ENCODE measurements at regions not wholly inside any gene's neighbourhood (a gene's known extent, or its start where the extent isn't known, plus 50 kb on each side); places are given as distances from the start of the nearest gene placed in this dataset.

DNA sequence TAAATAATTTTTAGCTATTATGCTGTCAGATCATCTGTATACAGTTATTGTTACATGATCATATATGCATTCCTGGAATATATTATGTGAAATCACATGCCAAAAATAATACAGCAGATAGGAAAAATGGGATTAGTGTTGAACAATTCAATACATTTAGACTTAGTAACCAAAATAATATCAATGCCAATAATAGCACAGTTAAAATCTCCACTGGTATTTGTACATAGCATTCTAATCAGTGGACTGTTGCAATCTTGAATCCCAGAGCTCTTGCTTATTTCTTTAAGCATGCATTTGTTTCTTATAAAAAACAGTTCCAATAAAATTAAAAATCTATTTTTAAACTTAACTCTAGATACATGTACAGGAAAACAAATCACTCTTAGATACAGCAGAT lies 2772.2 kb downstream of the PCDH9 start:
- TF ChIP-seq EZH2 (optimal IDR thresholded peaks at IDR 0.05; ENCODE audit: low read depth, low read length), result no peak
- no peak for TF ChIP-seq EZH2phosphoT487 (IDR thresholded peaks at IDR 0.05; ENCODE audit: low read length)
- TF ChIP-seq, protein P1, sequence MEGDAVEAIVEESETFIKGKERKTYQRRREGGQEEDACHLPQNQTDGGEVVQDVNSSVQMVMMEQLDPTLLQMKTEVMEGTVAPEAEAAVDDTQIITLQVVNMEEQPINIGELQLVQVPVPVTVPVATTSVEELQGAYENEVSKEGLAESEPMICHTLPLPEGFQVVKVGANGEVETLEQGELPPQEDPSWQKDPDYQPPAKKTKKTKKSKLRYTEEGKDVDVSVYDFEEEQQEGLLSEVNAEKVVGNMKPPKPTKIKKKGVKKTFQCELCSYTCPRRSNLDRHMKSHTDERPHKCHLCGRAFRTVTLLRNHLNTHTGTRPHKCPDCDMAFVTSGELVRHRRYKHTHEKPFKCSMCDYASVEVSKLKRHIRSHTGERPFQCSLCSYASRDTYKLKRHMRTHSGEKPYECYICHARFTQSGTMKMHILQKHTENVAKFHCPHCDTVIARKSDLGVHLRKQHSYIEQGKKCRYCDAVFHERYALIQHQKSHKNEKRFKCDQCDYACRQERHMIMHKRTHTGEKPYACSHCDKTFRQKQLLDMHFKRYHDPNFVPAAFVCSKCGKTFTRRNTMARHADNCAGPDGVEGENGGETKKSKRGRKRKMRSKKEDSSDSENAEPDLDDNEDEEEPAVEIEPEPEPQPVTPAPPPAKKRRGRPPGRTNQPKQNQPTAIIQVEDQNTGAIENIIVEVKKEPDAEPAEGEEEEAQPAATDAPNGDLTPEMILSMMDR (IDR thresholded peaks at IDR 0.05; ENCODE audit: low read length), result no peak
- H3K79me2 ChIP-seq (ENCODE audit: low read length), result no peaks in the 10 kb centered on the region
- no peaks in the 10 kb centered on the region for H3F3A ChIP-seq (ENCODE audit: insufficient read depth, low read length)
- no peaks in the 10 kb centered on the region for H3K9me3 ChIP-seq (replicated peaks; ENCODE audit: insufficient read depth, low read length)
- no peaks in the 10 kb centered on the region for H4K20me1 ChIP-seq (ENCODE audit: insufficient read depth, low read length)
- no peaks in the 10 kb centered on the region for H3K36me3 ChIP-seq (replicated peaks; ENCODE audit: insufficient read depth, low read length)
- H3K27ac ChIP-seq (ENCODE audit: low read length), result no peak overlapping the region
- H2AFZ ChIP-seq (ENCODE audit: low read length), result no peak overlapping the region
- H3K27me3 ChIP-seq (replicated peaks; ENCODE audit: insufficient read depth, low read length), result no peaks in the 10 kb centered on the region
- no peak overlapping the region for H3K4me2 ChIP-seq (ENCODE audit: low read depth, low read length)
- no peaks in the 10 kb centered on the region for H3K4me1 ChIP-seq (ENCODE audit: low read length)
- no peaks in the 10 kb centered on the region for H3K9me2 ChIP-seq (replicated peaks; ENCODE audit: insufficient read depth, low read length)
- no peak overlapping the region for H3K9ac ChIP-seq (ENCODE audit: low read length)
- H3K4me3 ChIP-seq (ENCODE audit: low read length), result no peak overlapping the region
- DNase-seq, result no peak

GRCh38 chr13:64455124-64455523 lies 2775.0 kb downstream of the PCDH9 start:
- Histone ChIP-seq H3K9me2 (replicated peaks; ENCODE audit: insufficient read depth, low read length) (no peaks in the 10 kb centered on the region), H3K4me3 (ENCODE audit: low read length) (no peak overlapping the region), H3F3A (ENCODE audit: insufficient read depth, low read length) (no peaks in the 10 kb centered on the region), H3K9me3 (replicated peaks; ENCODE audit: insufficient read depth, low read length) (no peaks in the 10 kb centered on the region), H3K79me2 (ENCODE audit: low read length) (no peaks in the 10 kb centered on the region), H3K4me1 (ENCODE audit: low read length) (no peaks in the 10 kb centered on the region), H3K27me3 (replicated peaks; ENCODE audit: insufficient read depth, low read length) (no peaks in the 10 kb centered on the region), H3K9ac (ENCODE audit: low read length) (no peak overlapping the region), H2AFZ (ENCODE audit: low read length) (no peak overlapping the region), H4K20me1 (ENCODE audit: insufficient read depth, low read length) (no peaks in the 10 kb centered on the region), H3K36me3 (replicated peaks; ENCODE audit: insufficient read depth, low read length) (no peaks in the 10 kb centered on the region), H3K27ac (ENCODE audit: low read length) (no peak overlapping the region), H3K4me2 (ENCODE audit: low read depth, low read length) (no peak overlapping the region)
- no peak for DNase-seq
- TF ChIP-seq, protein P1 (IDR thresholded peaks at IDR 0.05; ENCODE audit: low read length), result no peak
- TF ChIP-seq EZH2phosphoT487 (IDR thresholded peaks at IDR 0.05; ENCODE audit: low read length), result no peak
- no peak for TF ChIP-seq EZH2 (optimal IDR thresholded peaks at IDR 0.05; ENCODE audit: low read depth, low read length)

- no peaks in the 10 kb centered on the region for H3K36me3 ChIP-seq (replicated peaks; ENCODE audit: insufficient read depth, low read length)
- no peak overlapping the region for H2AFZ ChIP-seq (ENCODE audit: low read length)
- H3K4me2 ChIP-seq (ENCODE audit: low read depth, low read length), result no peak overlapping the region
- TF ChIP-seq, protein P1 (IDR thresholded peaks at IDR 0.05; ENCODE audit: low read length), result no peak
- TF ChIP-seq EZH2phosphoT487 (IDR thresholded peaks at IDR 0.05; ENCODE audit: low read length) (no peak), EZH2 (optimal IDR thresholded peaks at IDR 0.05; ENCODE audit: low read depth, low read length) (no peak)
- H3K9ac ChIP-seq (ENCODE audit: low read length), result no peak overlapping the region
- no peak overlapping the region for H3K27ac ChIP-seq (ENCODE audit: low read length)
- H4K20me1 ChIP-seq (ENCODE audit: insufficient read depth, low read length), result no peaks in the 10 kb centered on the region
- H3K27me3 ChIP-seq (replicated peaks; ENCODE audit: insufficient read depth, low read length), result no peaks in the 10 kb centered on the region
- no peak overlapping the region for H3K4me3 ChIP-seq (ENCODE audit: low read length)
- H3F3A ChIP-seq (ENCODE audit: insufficient read depth, low read length), result no peaks in the 10 kb centered on the region
- H3K9me2 ChIP-seq (replicated peaks; ENCODE audit: insufficient read depth, low read length), result no peaks in the 10 kb centered on the region
- H3K79me2 ChIP-seq (ENCODE audit: low read length), result no peaks in the 10 kb centered on the region
- H3K9me3 ChIP-seq (replicated peaks; ENCODE audit: insufficient read depth, low read length), result no peaks in the 10 kb centered on the region
- H3K4me1 ChIP-seq (ENCODE audit: low read length), result no peaks in the 10 kb centered on the region
- DNase-seq, result no peak
Measured at GRCh38 chr13:64453831-64454230, 2776.3 kb downstream of the PCDH9 start.

Data from MM.1S (cell line).